GM19452 (cell line): ENCODE measurements at regions not wholly inside any gene's neighbourhood (a gene's known extent, or its start where the extent isn't known, plus 50 kb on each side); places are given as distances from the start of the nearest gene placed in this dataset.
"Not testable (repeated sequence)": the region's sequence is repeated elsewhere in the genome, so short reads cannot be mapped to it uniquely, and the experiment has no call there.

Source experiments
- ATAC-seq: cut with Tn5 transposase; IDR thresholded peaks from one replicate; pipeline ENCODE4 v1.9.1; 2021; ENCODE audit not compliant: unreplicated experiment

DNA sequence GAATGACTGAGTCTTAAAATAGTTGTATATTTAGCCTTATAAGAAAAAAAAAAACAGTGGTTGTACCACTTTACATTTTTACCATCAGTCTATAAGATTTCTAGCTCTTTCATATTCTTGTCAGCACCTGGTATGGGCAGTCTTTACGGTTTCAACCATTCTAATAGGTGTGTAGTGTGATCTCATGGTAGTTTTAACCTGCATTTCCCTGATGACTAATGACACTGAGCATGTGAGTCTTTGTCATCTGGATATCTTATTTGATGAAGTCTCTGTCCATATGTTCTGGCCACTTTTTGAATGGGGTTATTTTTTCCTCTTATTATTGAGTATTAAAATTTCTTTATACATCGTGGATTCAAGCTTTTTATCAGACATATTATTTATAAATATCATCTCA lies 365.3 kb upstream of the IGFBP3 start:
- ATAC-seq, result no peak

DNA sequence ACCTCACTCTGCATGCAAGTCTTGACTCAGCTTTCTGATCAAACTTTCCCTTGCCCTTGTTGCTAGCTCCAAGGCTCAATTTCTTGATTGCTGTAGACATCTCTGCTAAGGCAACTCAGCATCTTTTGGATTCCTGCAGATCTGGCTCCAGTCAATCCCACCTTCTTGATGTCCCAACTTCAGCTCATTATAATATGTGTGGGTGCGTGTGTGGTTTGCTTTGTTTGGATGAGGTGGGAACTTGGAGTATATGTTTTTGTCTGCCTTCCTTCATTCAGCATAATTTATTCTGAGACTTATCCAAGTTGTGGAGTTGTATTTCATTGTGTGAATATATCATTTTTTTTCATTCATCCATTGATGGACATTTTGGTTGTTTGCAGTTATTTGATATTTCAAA lies 364.8 kb upstream of the IGFBP3 start:
- ATAC-seq, result no peak

DNA sequence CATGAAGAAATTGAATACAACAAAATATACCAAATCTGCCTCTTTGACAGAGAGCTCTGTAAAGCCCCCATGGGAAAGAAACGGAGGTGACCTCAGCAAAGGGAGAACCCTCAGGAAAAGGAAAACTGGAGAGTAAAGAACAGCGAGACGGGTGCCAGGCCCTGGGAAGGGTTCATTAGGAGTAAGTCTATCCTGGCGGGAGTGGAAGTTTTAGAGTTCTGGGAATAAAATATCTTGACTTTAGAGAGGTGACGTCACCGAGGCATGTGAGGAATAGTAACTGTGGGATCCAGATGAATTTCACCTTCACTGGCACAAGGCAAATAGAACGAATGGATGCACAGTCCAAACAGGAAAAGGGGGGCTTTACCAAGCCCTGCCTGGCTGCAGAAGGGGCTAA lies 362.8 kb upstream of the IGFBP3 start:
- ATAC-seq, result no peak

DNA sequence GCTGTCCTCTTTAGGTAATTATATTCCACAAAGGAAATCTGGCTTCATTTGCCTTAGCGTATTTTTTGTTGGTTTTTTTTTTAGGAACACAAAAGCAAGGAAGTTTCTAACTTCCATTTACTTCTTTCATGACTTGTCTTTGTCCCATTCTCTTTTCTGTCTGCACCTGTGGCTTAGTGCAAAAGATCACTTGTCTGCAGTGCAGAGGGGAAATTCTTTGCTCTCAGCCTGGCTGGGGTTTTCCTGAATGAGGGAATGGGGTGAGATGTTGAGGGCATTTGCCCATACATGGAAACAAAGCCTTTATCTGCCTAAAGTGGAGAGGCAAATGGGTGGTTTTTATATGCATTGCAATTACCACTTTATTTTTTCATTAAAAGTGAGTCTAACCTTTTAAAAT lies 361.1 kb upstream of the IGFBP3 start:
- ATAC-seq, result no peak

DNA sequence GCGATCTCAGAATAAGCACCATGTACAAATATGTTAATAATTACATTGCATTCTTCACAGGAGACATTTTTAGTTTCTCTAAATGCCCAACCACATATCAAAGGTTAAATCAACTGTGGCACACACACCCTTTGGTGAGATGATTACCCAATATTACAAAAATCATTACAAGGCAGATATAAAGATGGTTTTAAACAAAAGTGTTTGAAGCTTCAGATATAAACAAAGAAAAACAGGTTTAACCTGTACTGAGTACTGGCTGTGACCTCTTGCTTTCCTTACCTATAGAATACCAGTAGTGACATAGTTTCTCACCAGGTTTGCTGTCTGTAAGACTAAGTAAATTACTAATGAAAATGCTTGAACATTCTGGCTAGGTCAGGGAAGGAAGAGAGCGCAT lies 360.0 kb upstream of the IGFBP3 start:
- no peak for ATAC-seq

DNA sequence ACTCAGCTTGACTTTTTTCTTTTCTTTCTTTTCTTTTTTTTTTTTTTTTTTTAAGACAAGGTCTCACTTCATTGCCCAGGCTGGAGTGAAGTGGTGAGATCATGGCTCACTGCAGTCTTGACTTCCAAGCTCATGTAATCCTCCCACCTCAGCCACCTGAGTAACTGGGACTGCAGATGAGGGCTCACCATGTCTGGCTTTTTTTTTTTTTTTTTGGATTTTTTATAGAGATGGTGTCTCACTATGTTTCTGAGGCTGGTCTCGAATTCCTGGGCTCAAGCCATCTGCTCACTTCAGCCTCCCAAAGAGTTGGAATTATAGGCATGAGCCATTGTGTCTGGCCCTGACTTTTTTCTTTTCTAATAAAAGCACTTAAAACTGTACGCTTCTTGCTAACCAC lies 358.2 kb upstream of the IGFBP3 start:
- no peak for ATAC-seq

DNA sequence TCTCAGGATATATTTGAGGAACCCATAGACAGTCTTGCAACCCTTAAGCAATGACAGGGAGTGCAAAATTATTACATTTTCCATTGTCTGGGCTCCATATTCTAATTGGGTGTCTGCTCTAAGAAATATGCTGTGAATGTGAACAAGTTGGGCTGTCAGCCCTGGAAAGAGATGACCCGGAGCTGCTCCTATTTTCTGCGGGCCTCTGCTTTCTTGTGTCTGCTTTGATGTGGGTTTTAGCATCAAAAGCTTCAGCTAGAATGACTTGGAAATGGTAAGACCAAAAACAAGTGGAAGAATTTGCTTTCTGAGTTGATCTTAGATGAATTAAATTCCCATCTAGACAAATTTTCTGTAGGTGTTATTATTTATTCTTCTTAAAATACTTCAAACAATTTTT lies 343.6 kb upstream of the IGFBP3 start:
- no peak for ATAC-seq

DNA sequence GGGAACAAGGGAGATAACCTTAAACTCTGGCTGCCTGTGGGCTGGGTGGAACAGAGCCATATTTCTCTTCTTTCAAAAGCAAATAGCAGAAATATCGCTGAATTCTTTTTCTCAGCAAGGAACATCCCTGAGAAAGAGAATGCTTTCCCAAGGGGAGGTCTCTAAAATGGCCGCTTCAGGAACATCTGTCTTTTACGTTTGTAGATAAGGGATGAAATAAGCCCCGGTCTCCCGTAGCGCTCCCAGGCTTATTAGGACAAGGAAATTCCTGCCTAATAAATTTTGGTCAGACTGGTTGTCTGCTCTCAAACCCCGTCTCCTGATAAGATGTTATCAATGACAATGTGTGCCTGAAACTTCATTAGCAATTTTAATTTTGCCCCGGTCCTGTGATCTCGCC lies 340.6 kb upstream of the IGFBP3 start:
- not testable (repeated sequence) for ATAC-seq

DNA sequence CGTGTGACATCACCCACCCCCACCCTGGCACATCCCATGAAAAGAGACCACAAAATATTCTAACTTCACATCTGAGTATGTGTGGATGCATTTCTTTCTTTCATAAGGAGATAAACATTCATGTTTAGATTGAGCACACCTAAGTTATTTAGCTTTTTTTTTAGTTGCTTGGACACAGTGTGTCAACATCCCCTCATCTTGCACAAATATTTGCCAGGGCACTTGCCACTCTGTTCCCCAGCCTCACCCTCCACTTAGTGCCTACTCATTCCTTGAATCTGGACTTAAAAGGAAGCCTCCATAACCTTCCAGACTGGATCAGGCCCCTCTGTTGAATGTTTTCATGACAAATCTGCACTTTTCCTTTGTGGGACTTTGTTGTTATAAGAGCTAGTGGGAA lies 338.9 kb upstream of the IGFBP3 start:
- ATAC-seq, result no peak

DNA sequence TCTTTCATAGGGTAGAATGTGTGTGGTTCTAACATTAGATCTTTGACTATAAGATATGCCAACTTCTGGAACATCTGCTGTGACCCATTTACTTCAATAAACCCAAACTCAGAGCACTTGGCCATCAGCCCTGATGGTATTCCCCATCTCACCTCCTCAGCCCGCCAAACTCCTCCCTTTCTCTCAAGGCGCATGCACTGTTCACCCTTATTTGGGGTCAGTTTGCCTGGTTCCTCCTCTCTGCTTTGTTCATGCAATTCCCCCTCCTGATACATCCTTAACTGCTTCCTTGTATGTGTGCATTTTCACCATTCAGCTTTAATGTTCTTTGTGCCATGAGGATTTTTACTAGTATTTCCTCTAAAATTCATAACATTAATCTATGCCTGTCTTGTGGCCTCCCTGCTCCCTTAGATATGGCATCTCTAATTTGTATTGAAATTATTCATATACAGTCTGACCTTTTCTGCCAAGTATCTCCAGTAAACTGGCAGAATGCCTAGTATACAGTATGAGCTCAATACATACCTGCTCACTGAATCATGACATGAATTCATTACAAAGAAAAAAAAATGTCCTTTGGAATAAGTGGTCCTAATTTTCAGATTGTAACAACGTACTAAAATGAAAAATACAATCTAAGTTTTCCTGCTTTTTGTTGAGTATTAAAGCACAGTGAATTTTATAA lies 336.8 kb upstream of the IGFBP3 start:
- ATAC-seq, result no peak

DNA sequence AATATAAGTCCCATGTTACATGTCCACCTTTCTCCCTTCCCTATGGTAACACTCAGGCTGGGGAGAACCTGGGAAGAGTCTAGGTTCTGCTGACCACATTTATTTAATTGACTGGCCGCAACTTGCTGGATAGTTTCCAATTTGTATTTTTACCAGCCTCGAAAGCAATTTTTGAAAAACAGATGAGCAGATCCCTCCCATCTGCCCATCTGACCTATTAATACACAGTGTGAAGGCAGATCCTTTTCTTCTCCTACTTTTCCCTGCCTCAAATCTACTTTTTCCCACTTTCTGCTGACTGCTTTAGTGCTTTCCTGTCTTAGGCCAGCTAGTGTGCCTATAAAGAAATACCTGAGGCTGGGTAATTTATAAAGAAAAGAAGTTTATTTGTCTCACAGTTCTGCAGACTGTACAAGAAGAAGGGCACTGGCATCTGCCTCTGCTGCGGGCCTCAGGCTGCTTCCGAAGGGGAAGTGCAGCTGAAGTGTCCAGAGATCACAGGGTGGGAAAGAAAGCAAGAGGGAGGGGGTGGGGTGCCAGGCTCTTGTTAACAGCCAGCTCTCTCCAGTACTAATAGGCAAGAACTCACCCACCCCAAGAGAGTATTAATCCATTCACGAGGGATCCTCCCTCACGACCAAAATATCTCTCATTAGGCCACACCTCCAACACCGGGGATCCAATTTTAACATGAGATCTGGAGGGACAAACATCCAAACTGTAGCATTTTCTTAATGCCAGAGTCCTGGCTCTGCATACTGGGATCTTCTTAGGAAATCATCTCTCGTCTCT lies 336.0 kb upstream of the IGFBP3 start:
- no peak for ATAC-seq

DNA sequence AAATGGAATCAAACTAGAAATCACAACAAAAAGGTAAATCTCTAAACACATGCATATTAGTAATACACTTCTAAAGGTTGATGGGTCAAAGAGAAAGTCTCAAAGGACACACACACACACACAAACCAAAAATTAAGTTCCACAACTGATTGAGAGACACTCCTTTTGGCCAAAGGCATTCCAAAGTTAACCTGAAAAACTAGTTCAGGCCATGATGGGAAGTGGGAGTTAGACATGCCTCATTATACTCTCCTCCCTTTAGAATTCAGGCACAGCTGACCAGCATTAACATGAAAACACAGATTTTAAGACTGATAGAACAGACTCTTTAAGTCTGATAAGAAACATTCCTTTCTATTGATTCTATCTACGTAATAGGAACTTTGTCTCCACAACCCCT lies 332.4 kb upstream of the IGFBP3 start:
- no peak for ATAC-seq

DNA sequence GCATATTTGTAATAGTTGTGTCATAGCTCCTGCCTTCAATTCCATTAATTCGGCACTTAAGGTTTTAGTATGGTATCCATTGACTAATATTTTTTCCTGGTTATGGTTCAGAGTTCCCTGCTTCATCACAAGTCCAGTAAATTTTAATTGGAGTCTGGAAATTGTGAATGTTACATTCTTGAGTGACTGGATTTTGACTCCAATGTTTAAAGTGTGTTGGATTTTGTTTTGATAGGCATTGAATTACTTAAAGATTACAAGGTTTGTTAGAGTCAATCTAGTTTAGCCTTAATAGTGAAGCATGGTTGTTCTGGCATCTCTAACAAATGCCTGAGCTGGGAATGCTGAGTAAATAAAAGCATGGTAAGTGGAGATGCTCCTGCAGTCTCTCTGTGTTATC lies 326.6 kb upstream of the IGFBP3 start:
- no peak for ATAC-seq

DNA sequence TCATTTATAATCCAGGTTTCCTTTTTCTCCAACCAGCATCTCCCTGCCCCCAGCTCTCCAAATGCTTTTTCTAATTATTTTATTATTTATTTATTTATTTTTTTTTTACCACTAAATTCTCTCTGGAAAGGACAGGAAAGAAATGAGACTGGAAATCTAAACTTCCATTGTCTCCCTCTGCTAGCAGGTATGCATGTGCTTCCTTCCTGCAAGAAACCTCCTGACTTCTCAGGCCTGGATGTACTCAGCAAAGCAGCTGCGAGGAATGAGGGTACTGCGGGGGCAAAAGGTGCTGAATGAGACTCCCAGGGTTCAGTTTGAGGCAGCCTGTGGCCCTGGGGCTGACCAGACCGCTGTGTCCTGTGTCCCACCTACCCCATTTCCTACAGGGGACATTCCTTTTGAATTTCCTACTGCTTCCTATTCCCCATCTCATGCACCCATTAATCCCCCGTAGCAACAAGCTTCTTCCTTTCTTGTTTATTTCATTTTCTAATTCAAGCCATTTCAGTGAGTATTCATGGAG lies 324.6 kb upstream of the IGFBP3 start:
- no peak for ATAC-seq

DNA sequence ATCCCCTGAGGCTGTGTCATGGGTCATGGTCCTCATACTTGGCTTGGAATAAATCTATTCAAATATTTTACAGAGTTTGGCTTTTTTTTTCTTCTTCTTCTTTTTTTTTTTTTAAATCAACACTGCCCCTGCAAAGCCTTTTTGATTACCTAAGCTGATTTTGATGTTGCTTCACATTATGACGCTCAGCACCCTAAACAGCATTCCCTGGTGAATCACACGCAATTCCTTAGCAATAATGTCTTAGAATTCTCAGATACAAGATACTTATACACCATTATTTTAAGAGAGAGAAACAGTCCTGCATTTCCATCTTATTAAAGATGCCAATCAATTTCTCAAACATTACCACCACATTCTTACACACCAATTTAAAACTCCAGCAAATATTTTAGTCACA lies 323.7 kb upstream of the IGFBP3 start:
- ATAC-seq, result no peak

DNA sequence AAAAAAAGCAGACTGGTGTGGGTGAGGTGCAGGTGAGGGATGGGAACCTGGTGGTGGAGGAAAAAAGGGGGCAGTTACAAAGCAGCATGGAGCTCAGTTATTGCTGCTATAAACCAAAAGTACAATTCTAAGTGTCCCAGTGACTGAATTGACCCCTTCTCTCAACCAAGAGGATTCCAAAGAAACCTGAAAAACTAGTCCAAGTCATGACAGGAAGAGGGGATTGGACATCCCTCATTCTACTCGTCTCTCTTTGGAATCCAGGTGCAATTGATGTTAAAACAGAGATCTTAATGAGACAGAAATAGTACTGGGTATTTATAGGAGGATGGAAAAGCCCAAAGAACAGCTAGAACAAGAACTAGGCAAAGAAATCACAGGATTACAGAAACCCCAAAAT lies 322.3 kb upstream of the IGFBP3 start:
- ATAC-seq, result no peak

DNA sequence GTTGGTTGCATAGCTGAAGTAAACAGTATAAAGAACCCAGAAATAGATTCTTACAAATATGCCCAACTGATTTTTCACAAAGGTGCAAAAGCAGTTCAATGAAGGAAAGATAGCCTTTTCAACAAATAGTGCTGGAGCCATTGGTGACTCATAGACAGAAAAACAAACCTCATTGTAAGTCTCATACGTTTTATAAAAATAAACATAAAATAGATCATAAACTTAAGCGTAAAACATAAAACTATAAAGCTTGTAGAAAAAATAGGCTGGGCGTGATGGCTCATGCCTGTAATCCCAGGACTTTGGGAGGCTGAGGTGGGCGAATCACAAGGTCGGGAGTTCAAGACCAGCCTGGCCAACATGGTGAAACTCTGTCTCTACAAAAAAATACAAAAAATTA lies 318.8 kb upstream of the IGFBP3 start:
- no peak for ATAC-seq

DNA sequence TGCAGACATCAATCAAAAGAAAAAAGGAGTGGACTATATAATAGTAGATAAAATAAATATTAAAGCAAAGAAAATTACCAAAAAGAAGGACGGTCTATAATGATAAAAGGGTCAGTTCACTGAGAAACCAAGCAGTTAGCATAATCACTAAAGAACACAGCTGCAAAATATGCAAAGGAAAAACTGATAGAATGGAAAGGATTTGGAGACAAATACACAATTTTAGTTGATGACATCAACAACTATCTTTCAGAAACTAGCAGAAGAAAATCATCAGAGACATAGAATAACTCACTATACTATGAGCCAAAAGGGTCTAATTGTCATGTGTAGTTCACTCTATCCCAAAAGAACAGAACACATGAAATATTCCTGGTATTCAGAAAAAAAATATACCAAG lies 316.4 kb upstream of the IGFBP3 start:
- no peak for ATAC-seq

DNA sequence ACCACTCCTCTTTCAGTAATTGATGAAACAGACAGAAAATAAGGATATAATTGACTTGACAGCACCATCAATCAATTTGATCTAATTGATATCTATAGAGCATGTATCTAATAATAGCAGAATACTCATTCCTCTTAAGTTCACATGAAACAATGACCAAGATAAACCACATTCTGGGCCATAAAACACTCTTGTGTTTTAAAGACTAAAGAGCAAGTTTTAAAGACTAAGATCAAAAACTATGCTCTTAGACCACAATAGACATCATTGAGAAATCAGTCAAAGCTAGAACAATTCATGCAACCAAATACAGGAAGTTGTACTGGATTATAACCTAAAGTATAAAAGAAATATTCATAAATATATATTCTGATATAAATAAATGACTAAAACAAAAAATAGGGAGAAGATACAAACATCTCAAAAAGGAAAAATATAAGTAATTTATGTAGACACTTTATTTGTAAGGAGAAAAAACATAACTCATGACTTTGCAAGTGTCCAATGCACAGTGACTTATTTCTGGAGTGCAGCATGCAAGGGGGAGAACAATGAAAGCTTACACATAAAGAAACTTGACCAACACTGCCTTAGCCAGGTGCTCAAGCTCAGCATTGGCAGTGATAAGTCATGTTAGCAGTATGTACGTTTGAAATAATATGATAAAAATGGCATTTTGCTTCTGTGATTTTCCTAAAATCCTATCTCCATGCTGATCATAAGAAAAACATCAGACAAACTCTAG lies 312.7 kb upstream of the IGFBP3 start:
- no peak for ATAC-seq

DNA sequence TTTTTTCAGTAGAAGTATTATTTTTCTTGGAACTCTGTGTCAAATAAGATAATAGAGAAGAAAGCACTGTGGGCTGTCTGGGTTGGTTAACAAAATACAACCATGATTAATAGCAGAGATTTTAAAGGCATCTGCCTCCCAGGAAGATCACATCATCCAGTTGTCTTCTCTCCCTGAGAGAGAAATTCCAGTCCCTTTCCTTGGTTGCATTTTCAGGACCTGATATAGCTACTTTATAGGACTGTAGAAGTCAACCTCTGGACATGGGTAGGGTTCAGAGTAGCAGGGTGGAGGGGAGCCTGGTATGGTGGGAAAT lies 309.9 kb upstream of the IGFBP3 start:
- no peak for ATAC-seq

DNA sequence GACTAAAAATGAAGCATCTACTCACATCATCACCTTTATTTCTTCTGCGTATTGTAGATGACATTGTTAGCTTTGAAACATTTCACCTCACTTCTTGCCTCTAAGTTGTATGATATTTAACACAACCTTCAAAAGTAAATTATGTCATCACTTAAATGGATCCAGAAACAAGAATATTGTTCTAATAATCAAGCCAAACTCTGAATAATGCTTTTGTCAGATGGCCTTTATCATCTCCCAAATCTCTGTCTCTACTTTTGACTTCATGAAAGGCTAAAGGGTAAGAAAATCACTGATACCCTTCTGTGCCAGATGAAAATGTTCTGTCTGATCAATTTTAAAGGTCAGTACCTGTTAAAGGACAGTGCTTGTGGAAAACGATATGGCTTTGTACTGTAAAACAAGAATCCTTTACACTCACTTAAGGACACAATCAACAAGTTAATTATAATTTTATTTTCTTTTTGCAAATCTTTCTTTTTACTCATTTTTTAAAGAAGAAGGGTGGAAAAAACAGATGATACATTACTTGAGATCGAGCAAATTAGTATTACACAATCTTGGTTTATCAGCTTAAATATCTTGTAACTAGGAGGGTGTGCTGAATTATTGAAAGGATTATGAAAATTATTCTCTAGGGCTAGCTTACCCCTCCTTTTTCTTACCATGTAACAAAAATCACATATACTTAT lies 309.4 kb upstream of the IGFBP3 start:
- no peak for ATAC-seq
